GM12878 (cell line): ENCODE measurements at regions not wholly inside any gene's neighbourhood (a gene's known extent, or its start where the extent isn't known, plus 50 kb on each side); places are given as distances from the start of the nearest gene placed in this dataset.

Experiments
- ATAC-seq: fragments of 200-7000 bp; cut with Tn5 transposase; 3 replicates; pipeline ENCODE4 v1.9.1; 2020; ENCODE audit warnings: mild to moderate bottlenecking, moderate library complexity
- BruUV-seq: library from RNA; stranded (reverse); fragments of 400-500 nt; replicated peaks from 2 replicates; lab custom pipeline; 2021; lab: Mats Ljungman, UMichigan
- CTCF ChIA-PET: fragments of 300-600 bp; sonication (Branson Sonifier 250); formaldehyde crosslinking; extraction: SDS; loops from one replicate; lab custom pipeline; 2021; ENCODE audit warnings: inconsistent platforms; lab: Yijun Ruan, JAX
- POLR2A ChIA-PET: fragments of 350-600 bp; formaldehyde crosslinking; extraction: SDS; loops from one replicate; lab custom pipeline; 2021; ENCODE audit warnings: inconsistent platforms; lab: Charles Lee
- RAD21 ChIA-PET: fragments of 300-600 bp; sonication (Branson Sonifier 250); formaldehyde crosslinking; loops from one replicate; lab custom pipeline; 2023; ENCODE audit warnings: antibody characterized with exemption; ENCODE audit not compliant: unreplicated experiment; lab: Charles Lee
- SMC1A ChIA-PET: fragments of 300-600 bp; sonication (Branson Sonifier 250); formaldehyde crosslinking; loops from one replicate; lab custom pipeline; 2023; ENCODE audit not compliant: unreplicated experiment, uncharacterized antibody; lab: Charles Lee
- DNase-seq: peaks from one replicate; pipeline ENCODE4 v3.0.0-alpha.2; 2011; ENCODE audit warnings: low read depth, low spot score
- FAIRE-seq: peaks from 3 replicates; lab custom pipeline; 2011; peaks lifted over from hg19 to GRCh38; lab: Jason Lieb, UNC
- H2AFZ ChIP-seq: 2 replicates; pipeline ENCODE4 v1.6.0; 2011; ENCODE audit warnings: low read depth, low read length, control low read depth; ENCODE audit not compliant: control insufficient read depth
- H3K27ac ChIP-seq: 2 replicates; pipeline ENCODE4 v1.5.1; 2011; ENCODE audit warnings: control low read depth; ENCODE audit not compliant: control insufficient read depth, insufficient read depth
- H3K27me3 ChIP-seq, 2 experiments: replicated peaks in 1 of 2; 2 replicates each; pipeline versions ENCODE4 v1.6.0 to v1.6.1; 2011; ENCODE audit warnings: low read length in 1 of 2; ENCODE audit not compliant: control insufficient read depth in 2 of 2, insufficient read depth in 2 of 2
- H3K36me3 ChIP-seq, 2 experiments: 2 replicates each; pipeline ENCODE4 v1.5.1; 2011; ENCODE audit warnings: low read length in 1 of 2; ENCODE audit not compliant: control insufficient read depth in 2 of 2, insufficient read depth in 2 of 2
- H3K4me1 ChIP-seq: 2 replicates; pipeline ENCODE4 v1.6.1; 2011; ENCODE audit warnings: mild to moderate bottlenecking, low read length, moderate library complexity, mixed read lengths; ENCODE audit not compliant: control insufficient read depth, insufficient read depth
- H3K4me2 ChIP-seq: 2 replicates; pipeline ENCODE4 v1.6.0; 2011; ENCODE audit warnings: control low read depth; ENCODE audit not compliant: control insufficient read depth, insufficient read depth
- H3K4me3 ChIP-seq: fragments of 200-600 bp; sonication (generic); 2 replicates; pipeline ENCODE4 v1.5.1; 2016
- H3K79me2 ChIP-seq: 2 replicates; pipeline ENCODE4 v1.6.0; 2011; ENCODE audit warnings: low read length; ENCODE audit not compliant: control insufficient read depth, insufficient read depth
- H3K9ac ChIP-seq: 2 replicates; pipeline ENCODE4 v1.8.0; 2011; ENCODE audit warnings: low read length, control low read depth, mixed read lengths; ENCODE audit not compliant: control insufficient read depth, insufficient read depth
- H3K9me3 ChIP-seq: replicated peaks from 3 replicates; pipeline ENCODE4 v1.5.1; 2011; ENCODE audit warnings: mild to moderate bottlenecking, low read length; ENCODE audit not compliant: control insufficient read depth, insufficient read depth
- H4K20me1 ChIP-seq: 2 replicates; pipeline ENCODE4 v1.6.0; 2011; ENCODE audit not compliant: control insufficient read depth, insufficient read depth
- ASH2L ChIP-seq: fragments of 300-600, 200-600 bp; sonication (generic); IDR thresholded peaks from 2 replicates; pipeline ENCODE4 v1.6.1; 2017; ENCODE audit warnings: low read depth, mild to moderate bottlenecking, borderline replicate concordance
- CHD4 ChIP-seq: fragments of 200-600 bp; sonication (generic); IDR thresholded peaks from 2 replicates; pipeline ENCODE4 v1.6.1; 2016; ENCODE audit warnings: mild to moderate bottlenecking
- ESRRA ChIP-seq: IDR thresholded peaks from 2 replicates; pipeline ENCODE4 v1.6.1; 2012; ENCODE audit warnings: mild to moderate bottlenecking, low read length, improper control_type of control experiment
- HDAC6 ChIP-seq: fragments of 200-600 bp; sonication (generic); IDR thresholded peaks from one replicate; pipeline ENCODE4 v1.8.0; 2017; ENCODE audit warnings: antibody characterized with exemption; ENCODE audit not compliant: unreplicated experiment
- IKZF2 ChIP-seq, 2 experiments: fragments of 450-650 bp; IDR thresholded peaks; 2 replicates each; pipeline ENCODE4 v1.6.1; 2017; ENCODE audit warnings: mild to moderate bottlenecking in 2 of 2, moderate library complexity in 2 of 2
- NRF1 ChIP-seq: conservative IDR thresholded peaks from 2 replicates; pipeline ENCODE4 v1.6.1; 2011; ENCODE audit warnings: mild to moderate bottlenecking, low read depth, low read length, improper control_type of control experiment
- RAD51 ChIP-seq: fragments of 450-650 bp; IDR thresholded peaks from 2 replicates; pipeline ENCODE4 v1.6.1; 2016; ENCODE audit warnings: moderate library complexity, mild to moderate bottlenecking, inconsistent platforms
- SMC3 ChIP-seq: IDR thresholded peaks from 2 replicates; pipeline ENCODE4 v1.6.1; 2011; ENCODE audit warnings: low read length, improper control_type of control experiment, borderline replicate concordance
- TCF7 ChIP-seq: IDR thresholded peaks from 2 replicates; pipeline ENCODE4 v1.6.1; 2014; ENCODE audit warnings: antibody characterized with exemption, borderline replicate concordance
- WGBS: methylation state at CpG from one replicate; pipeline ENCODE4 v1.1.6; 2016; ENCODE audit warnings: low lambda C conversion rate; ENCODE audit not compliant: insufficient replicate concordance, insufficient coverage; ENCODE audit errors: missing lambda C conversion rate; 5-methylcytosine and 5-hydroxymethylcytosine counted together
- in situ Hi-C: fragments of 300-500 bp; cut with MboI; formaldehyde crosslinking; loops from 9 replicates; pipeline ENCODE4 v1.14.3; 2018; ENCODE audit warnings: mixed read lengths
- intact Hi-C: fragments of 100-400 bp; cut with micrococcal nuclease; formaldehyde crosslinking; loops from one replicate; pipeline ENCODE4 v1.14.2; 2022; ENCODE audit not compliant: unreplicated experiment
- TF ChIP-seq, protein P1 (sequence below), 3 experiments: IDR thresholded peaks in 2 of 3; conservative IDR thresholded peaks in 1 of 3; 2 replicates each; pipeline ENCODE4 v1.5.1; 2011; ENCODE audit warnings: low read depth in 3 of 3, low read length in 3 of 3, mild to moderate bottlenecking in 3 of 3, control low read depth in 2 of 3, moderate library complexity in 2 of 3, inconsistent platforms in 1 of 3, mixed read lengths in 1 of 3; ENCODE audit not compliant: control insufficient read depth in 2 of 3, insufficient read depth in 1 of 3; ENCODE audit errors: extremely low read depth in 1 of 3

DNA sequence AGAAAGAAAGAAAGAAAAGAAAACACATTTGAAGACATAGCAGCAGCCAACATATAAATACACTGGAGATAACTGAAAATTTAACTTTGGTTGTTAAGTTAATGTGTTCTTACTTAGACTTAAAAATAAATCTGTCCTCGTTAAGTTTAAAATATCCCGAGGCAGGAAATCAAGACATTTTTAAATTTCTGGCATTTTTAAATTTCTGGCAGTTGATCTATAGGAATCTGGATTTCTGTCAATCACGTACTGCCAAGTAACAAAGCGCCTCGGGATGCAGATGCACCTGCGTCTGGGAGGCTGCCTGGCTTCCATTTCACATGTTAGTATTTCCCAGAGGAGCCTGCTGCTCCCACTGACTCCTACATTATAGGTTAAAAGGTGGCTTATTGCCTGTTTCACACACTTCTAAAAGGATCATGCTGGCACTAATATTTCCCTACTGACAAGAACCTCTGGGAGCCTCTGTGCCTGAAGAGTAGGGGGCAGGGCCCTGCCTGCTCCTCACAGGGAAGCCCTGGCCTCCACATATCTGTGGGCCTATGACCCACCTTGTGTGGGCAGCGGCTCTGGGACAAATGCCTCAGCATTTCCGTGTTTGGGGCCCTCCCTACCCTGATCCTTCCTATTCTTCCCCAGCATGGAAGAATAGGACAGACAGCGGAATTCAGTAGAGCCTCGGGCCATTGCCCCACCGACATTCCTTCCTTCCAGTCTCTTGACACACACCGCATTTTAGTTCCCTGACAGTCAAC, 62.8 kb upstream of the ATP12A start:
- no peaks in the 10 kb centered on the region for H4K20me1 ChIP-seq
- H3K27me3 ChIP-seq = no peaks in the 10 kb centered on the region
- no peak overlapping the region for H3K27ac ChIP-seq
- no peak overlapping the region for H3K9ac ChIP-seq
- 80% methylated on average over 12 of the region's 12 CpGs for WGBS
- no peak overlapping the region for H3K4me2 ChIP-seq
- intact Hi-C loops = no loop called here
- H3K79me2 ChIP-seq = no peaks in the 10 kb centered on the region
- ChIA-PET RAD21 (no interaction called here), SMC1A (no interaction called here), POLR2A (no interaction called here), CTCF (no interaction called here)
- TF ChIP-seq SMC3 = no peak
- TF ChIP-seq TCF7 = no peak
- TF ChIP-seq HDAC6 = no peak
- no peak for TF ChIP-seq NRF1
- no peak for TF ChIP-seq IKZF2 (IDR thresholded peaks at IDR 0.05)
- no peak for TF ChIP-seq ASH2L
- TF ChIP-seq CHD4 = no peak
- TF ChIP-seq ESRRA = no peak
- no peak for TF ChIP-seq RAD51
- TF ChIP-seq, protein P1, sequence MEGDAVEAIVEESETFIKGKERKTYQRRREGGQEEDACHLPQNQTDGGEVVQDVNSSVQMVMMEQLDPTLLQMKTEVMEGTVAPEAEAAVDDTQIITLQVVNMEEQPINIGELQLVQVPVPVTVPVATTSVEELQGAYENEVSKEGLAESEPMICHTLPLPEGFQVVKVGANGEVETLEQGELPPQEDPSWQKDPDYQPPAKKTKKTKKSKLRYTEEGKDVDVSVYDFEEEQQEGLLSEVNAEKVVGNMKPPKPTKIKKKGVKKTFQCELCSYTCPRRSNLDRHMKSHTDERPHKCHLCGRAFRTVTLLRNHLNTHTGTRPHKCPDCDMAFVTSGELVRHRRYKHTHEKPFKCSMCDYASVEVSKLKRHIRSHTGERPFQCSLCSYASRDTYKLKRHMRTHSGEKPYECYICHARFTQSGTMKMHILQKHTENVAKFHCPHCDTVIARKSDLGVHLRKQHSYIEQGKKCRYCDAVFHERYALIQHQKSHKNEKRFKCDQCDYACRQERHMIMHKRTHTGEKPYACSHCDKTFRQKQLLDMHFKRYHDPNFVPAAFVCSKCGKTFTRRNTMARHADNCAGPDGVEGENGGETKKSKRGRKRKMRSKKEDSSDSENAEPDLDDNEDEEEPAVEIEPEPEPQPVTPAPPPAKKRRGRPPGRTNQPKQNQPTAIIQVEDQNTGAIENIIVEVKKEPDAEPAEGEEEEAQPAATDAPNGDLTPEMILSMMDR (IDR thresholded peaks at IDR 0.05 in 2 of 3, conservative IDR thresholded peaks at IDR 0.05 in 1 of 3; ENCODE audit: control insufficient read depth in 2 of 3, extremely low read depth in 1 of 3, insufficient read depth in 1 of 3, low read depth in 3 of 3, low read length in 3 of 3) = no peak
- ATAC-seq (no peak), DNase-seq (no peak), FAIRE-seq (no peak)
- BruUV-seq = no TSS peak
- no peak overlapping the region for H2AFZ ChIP-seq
- in situ Hi-C loops = no loop called here
- H3K9me3 ChIP-seq = no peaks in the 10 kb centered on the region; the same call in 1 of the 3 replicates
- no peaks in the 10 kb centered on the region for H3K36me3 ChIP-seq
- no peak overlapping the region for H3K4me3 ChIP-seq
- H3K4me1 ChIP-seq = peaks cover 11% of the 10 kb centered on the region
